GM19438 (cell line): ENCODE measurements at regions not wholly inside any gene's neighbourhood (a gene's known extent, or its start where the extent isn't known, plus 50 kb on each side); places are given as distances from the start of the nearest gene placed in this dataset.
"Not testable (repeated sequence)": the region's sequence is repeated elsewhere in the genome, so short reads cannot be mapped to it uniquely, and the experiment has no call there.

Experiments
- ATAC-seq: cut with Tn5 transposase; IDR thresholded peaks from one replicate; pipeline ENCODE4 v1.9.1; 2021; ENCODE audit warnings: low read depth; ENCODE audit not compliant: unreplicated experiment

- no peak for ATAC-seq
Measured at GRCh38 chr6:145155873-145156782, 579.2 kb downstream of the EPM2A start.

- ATAC-seq, result not testable (repeated sequence)
Measured at GRCh38 chr6:145158636-145159035, 576.7 kb downstream of the EPM2A start.

GRCh38 chr6:145159921-145160320 is 575.4 kb downstream of the EPM2A start:
- no peak for ATAC-seq

GRCh38 chr6:145161501-145161900 is 573.8 kb downstream of the EPM2A start:
- ATAC-seq, result no peak

- ATAC-seq, result no peak
Measured at GRCh38 chr6:145169726-145170224, 565.5 kb downstream of the EPM2A start.

GRCh38 chr6:145175470-145175869 is 559.9 kb downstream of the EPM2A start:
- no peak for ATAC-seq

GRCh38 chr6:145178391-145178790 is 556.9 kb downstream of the EPM2A start:
- ATAC-seq, result no peak

- ATAC-seq, result no peak
Measured at GRCh38 chr6:145187491-145188206, 547.7 kb downstream of the EPM2A start.

GRCh38 chr6:145189836-145190235 is 545.5 kb downstream of the EPM2A start:
- no peak for ATAC-seq

GRCh38 chr6:145194389-145194788 is 540.9 kb downstream of the EPM2A start:
- ATAC-seq, result no peak

- ATAC-seq, result no peak
Measured at GRCh38 chr6:145199961-145200360, 535.4 kb downstream of the EPM2A start.

GRCh38 chr6:145204301-145204700 is 531.0 kb downstream of the EPM2A start:
- ATAC-seq, result no peak

GRCh38 chr6:145206247-145206907 is 528.9 kb downstream of the EPM2A start:
- no peak for ATAC-seq

- ATAC-seq, result no peak
Measured at GRCh38 chr6:145208474-145208873, 526.8 kb downstream of the EPM2A start.

GRCh38 chr6:145209272-145209671 is 526.0 kb downstream of the EPM2A start:
- ATAC-seq, result no peak

GRCh38 chr6:145212813-145213212 is 522.5 kb downstream of the EPM2A start:
- peak; percentile 13 for ATAC-seq

GRCh38 chr6:145213614-145214013 is 521.7 kb downstream of the EPM2A start:
- peak; percentile 64 for ATAC-seq

GRCh38 chr6:145214570-145214969 is 520.8 kb downstream of the EPM2A start:
- no peak for ATAC-seq

- no peak for ATAC-seq
Measured at GRCh38 chr6:145224450-145224849, 510.9 kb downstream of the EPM2A start.

- ATAC-seq, result no peak
Measured at GRCh38 chr6:145225500-145225899, 509.8 kb downstream of the EPM2A start.

GRCh38 chr6:145227593-145227992 is 507.7 kb downstream of the EPM2A start:
- no peak for ATAC-seq
